Hematopoietic multipotent progenitor cell treated with erythropoietin and hydrocortisone succinate and interleukin-3 and kit ligand, for 8 days (in vitro differentiated cells): ENCODE measurements at regions not wholly inside any gene's neighbourhood (a gene's known extent, or its start where the extent isn't known, plus 50 kb on each side); places are given as distances from the start of the nearest gene placed in this dataset.

ENCODE experiments used
- DNase-seq: peaks from one replicate; pipeline ENCODE4 v3.0.0-alpha.2; 2015

GRCh38 chr7:12741951-12742575, 54.6 kb downstream of the ARL4A start:
- DNase-seq = no peak

- no peak for DNase-seq
Observed at GRCh38 chr7:12746211-12746610, 58.8 kb downstream of the ARL4A start.

GRCh38 chr7:12747687-12748306, 60.4 kb downstream of the ARL4A start:
- no peak for DNase-seq

GRCh38 chr7:12749069-12749468, 61.6 kb downstream of the ARL4A start:
- no peak for DNase-seq

- no peak for DNase-seq
Observed at GRCh38 chr7:12749746-12750145, 62.3 kb downstream of the ARL4A start.

DNA sequence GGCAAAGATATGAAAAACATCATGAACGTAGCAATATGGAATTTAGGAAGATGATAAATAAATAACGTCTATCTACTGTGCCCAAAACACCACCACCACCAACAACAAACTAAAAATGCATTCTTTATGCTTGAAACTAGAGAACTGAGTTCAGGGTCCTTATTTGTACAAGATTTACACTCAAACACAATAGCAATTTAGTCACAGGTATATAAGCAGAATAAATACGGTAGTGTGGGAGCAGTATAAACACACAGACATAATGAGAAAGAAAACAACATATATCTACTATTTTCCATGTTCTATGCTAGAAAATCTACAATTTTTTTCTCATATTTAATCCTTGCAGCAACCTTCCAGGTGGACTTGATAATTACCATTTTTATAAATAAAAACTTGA, 64.3 kb downstream of the ARL4A start:
- DNase-seq = no peak

DNA sequence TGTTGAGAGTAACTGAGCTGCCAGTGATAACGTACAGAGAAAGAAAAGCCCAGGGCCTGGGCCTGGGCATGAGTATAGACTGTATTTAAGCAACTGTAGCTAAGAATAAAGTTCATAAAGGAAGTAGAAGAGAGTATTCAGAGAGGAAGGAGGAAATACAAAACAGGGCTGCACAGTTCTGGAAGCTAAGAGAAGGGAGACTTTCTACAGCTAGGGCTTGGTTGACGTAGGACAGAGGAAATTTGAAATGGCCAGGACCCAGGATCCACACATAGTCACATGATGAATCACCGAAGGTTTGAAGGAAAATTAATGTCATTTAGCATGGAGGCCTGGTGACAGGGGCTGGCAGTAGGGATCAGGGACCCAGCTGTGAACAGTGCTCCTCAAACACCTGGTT, 66.7 kb downstream of the ARL4A start:
- no peak for DNase-seq

GRCh38 chr7:12756821-12757220, 69.4 kb downstream of the ARL4A start:
- DNase-seq = no peak

DNA sequence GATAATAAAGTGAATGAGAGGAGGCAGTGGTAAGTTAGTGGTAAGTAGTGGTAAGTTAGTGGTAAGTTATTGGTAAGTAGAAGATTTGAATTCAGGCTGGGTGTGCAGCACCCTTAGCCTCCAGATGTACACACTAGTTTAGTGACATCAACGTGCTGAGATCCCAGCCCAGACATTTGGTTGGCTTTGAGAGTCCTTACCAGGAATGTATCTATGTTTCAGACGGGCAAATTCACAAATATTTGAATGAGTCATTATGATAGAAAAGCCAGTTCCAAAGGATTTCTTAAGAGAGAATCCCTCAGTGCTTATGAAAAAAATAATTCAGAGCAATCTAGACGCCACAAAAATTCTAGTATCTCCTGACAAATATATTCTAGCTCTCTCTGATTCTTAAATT, 70.0 kb downstream of the ARL4A start:
- DNase-seq = no peak

DNA sequence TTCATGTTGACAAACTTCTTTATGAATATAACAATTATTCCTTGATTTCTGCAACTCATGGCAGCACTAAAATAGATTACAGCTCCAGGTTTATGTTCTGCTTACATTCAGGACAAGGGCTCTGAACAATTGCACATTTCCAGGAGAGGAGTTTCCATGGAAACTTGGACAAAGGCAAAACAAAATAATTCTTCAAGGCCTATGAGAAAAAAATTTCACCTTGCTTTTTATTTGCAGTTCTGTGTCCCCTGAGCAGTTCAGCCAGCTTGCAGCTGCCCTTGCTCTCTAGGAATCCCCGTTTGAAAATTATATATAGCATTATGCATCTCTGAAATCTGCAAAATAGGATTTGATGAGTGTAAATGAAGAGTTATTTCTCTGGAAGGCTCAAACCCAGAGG, 71.7 kb downstream of the ARL4A start:
- no peak for DNase-seq

DNA sequence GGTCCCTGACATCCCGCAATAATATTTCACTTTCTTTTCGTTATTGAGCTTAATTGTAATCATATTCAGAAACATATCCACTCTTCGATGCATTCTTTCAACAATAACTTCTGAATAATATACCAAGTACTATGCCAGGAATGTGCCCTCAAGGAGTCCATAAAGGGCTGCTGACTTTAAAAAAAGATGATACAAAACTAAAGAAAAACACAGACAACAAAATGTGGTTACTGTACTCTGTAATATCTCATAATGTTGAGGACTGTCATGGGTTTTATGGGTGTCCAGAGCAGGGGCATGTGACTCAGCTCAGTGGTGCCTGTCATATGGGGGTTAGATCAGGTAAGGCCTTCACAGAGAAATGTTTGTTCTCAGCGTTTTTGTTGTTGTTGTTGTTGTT, 73.7 kb downstream of the ARL4A start:
- no peak for DNase-seq

DNA sequence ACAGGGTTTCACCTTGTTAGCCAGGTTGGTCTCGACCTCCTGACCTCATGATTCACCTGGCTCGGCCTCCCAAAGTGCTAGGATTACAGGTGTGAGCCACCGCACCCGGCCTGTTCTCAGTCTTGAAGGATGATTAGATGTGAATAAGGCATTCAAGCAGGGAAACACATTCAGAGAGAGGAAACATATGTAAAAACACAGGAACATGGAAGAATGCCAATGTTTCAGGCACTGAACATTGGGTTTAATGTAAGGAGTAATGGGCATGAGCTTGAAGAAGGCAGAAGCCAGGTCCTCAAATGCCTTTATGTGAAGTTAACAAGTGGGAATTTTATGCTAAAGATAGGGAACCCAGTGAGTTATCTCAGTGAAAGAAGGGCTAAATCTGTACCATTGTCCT, 74.3 kb downstream of the ARL4A start:
- DNase-seq = no peak

DNA sequence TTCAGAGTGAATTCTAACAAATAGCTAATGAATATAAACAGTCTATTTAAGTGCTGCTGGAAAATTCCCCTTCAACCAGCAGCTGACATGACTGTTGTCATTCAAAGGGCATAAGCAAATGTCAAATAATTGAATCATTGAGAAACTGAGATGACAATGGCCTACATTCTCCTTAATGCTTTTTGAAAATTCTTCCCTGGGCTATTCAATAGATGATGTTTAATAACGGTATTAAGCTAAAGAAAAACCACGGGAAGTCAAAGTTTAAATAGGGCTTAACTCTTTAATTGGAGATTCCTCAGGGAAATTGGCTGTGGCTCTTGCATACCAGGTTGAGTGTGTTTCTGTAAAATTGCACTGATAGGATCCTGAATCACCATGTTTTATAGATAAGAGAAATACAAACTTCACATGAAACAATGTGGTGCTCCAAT, 77.0 kb downstream of the ARL4A start:
- no peak for DNase-seq

- no peak for DNase-seq
Observed at GRCh38 chr7:12765431-12766100, 78.1 kb downstream of the ARL4A start.

- no peak for DNase-seq
Observed at GRCh38 chr7:12766416-12766815, 79.0 kb downstream of the ARL4A start.

DNA sequence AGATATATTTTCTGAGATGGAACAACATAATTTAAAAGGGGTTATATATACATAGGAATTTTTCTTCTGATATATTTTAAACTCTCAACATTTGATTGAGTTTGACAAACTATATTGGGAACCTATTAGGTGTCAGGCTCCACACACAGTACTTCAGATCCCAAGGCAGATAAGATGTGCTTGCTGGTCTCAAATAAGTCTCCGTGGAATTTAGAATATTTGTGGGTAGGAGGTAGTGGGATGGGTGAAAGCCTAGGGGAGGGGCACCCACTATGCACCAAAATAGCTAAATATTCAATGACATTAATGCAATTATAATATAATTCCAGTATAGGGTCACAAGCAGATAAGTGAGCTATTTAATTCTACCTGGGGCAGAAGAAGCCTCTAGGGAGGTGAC, 81.5 kb downstream of the ARL4A start:
- DNase-seq = no peak

DNA sequence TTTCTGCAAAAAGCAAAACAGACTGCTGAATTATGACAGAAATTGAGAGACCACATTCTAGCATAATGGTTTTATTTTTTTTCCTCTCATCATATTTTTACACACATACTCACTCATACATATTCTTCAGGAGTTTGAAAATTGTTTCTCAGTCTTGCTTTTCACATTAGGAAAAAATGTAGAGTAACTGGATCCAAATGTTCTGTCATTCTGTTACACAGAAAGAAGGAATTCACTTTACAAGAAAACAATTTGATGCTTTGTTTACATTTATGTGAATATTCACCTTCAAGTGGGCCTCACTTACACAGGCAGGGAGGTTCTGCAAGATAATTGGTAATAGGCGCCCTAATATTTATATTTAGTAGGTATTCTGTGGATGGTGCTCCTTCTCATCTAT, 82.0 kb downstream of the ARL4A start:
- DNase-seq = no peak

DNA sequence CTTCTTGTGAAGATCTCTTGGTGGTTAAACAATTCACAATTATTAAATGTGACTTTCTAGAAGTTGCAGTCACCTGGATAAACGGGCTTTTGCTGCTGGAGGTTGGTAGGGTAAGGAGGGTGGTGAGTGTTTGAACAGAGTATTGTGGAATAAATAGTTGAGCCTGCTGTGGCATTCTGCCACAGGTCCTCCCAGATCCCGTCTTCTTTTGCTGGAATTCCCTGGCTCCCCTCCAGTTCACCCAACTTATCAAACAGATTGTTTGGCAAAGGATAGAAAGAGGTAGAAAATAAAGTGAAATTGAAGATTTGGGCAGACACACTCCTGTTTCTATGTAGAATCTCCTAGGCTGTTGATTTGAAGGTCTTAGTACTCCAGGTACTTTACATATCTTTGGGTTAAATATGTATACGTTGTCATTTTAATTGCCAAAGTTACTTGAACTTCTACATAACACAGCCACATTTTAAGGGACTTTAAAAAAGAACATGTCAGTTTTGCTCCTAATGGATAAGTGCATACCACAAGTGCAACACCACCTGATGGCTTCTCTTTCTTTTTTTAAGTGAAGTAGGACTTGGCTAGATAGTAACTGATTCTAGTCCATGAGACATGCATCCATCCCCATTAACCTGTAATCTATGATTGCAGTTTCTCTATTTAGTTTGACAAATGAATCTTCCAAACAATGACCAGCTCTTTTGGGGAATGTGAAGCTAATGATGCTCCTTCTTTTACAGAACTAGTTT, 83.0 kb downstream of the ARL4A start:
- no peak for DNase-seq

DNA sequence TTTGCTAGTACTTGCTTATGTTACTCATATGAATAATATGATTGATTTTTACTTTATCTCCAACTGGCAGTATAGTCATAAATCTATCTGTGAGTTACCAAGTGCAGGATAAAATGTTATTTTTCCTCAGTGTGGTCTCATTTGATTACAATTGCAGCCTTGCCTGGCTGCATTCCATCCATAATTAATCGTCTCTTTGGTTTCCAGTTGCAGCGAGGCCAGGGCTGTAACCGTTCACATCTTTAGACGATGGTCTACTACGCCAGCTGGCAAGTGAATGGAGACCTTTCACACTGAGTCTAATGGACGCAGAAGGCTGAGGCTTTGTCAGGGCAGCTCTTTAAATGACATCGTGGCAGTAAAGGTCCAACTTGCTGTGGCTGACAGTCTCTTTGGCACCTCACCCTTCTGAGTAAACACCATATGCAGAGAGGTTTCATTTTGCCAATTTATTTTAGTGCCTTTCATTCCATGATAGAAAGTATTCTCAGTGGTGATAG, 84.0 kb downstream of the ARL4A start:
- peak; percentile 52 for DNase-seq

- no peak for DNase-seq
Observed at GRCh38 chr7:12772768-12773167, 85.3 kb downstream of the ARL4A start.

- no peak for DNase-seq
Observed at GRCh38 chr7:12777257-12777656, 89.8 kb downstream of the ARL4A start.

GRCh38 chr7:12779947-12780346, 92.5 kb downstream of the ARL4A start:
- DNase-seq = no peak

GRCh38 chr7:12783421-12784095, 96.1 kb downstream of the ARL4A start:
- DNase-seq = no peak
